Left ventricle myocardium superior (tissue), 1 donor: ENCODE measurements at regions not wholly inside any gene's neighbourhood (a gene's known extent, or its start where the extent isn't known, plus 50 kb on each side); places are given as distances from the start of the nearest gene placed in this dataset. TPM values are rescaled to one million over a fixed set of nuclear protein-coding genes. Genes with fewer than 3 reads are reported as not detected.
A peak's percentile ranks its signal among the peaks of the same experiment; 100 is the strongest.

Experiments used
- ATAC-seq: fragments of 200-7000 bp; cut with Tn5 transposase; one replicate; pipeline ENCODE4 v1.9.1; 2020; ENCODE audit warnings: mild to moderate bottlenecking, moderate library complexity
- DNase-seq: peaks from one replicate; pipeline ENCODE4 v3.0.0-alpha.2; 2020
- intact Hi-C: fragments of 100-400 bp; cut with micrococcal nuclease; formaldehyde crosslinking; loops from one replicate; pipeline ENCODE4 v1.11.0; 2022
- microRNA-seq: library from miRNA; unstranded; fragments of <30 nt; microRNA quantifications from one replicate; pipeline ENCODE4 v1.2.0, GENCODE V29; 2020; ENCODE audit warnings: borderline number of aligned reads
- donor health status: DM: no; HTN: yes; CAD: no; lungs with severe emphysema.

DNA sequence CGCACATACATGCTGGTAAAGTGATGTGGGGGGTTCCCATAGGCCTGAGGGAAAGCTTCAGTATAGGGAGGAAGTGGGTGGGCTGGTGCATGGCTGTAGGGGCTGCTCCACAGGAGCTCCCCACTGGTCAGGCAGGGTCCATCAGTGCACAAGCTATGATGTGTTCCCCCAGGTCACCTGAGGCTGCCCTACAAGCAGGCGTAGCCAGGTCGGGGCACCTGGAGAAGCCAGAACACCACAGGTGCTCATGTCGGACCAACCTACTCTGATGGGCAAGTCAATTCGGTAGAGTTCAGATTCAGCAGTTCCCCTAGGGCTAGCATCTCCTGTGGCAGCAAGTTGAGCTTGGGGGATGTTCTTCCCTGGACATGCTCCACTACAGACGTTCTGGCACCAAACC lies 103.3 kb upstream of the EPHA5 start:
- intact Hi-C loops, result no loop called here
- ATAC-seq (no peak), DNase-seq (peak; percentile 12)

DNA sequence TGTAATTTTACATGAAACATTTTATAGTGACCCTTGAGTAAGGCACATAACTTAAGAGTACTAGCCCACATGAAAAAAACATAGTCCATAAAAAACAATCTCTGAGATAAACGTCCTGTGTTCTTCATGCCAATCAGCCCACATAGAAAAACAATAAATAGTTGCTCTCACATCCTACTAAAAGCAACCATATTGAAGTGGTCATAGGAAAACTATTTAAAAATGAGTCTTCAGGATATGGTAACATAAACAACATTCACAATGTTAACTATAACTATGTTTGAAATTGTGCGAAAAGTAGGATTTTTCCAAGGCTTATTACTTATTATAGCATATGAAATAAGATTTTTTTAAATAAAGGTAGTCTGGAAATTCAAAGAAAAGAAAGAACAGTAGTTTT lies 77.1 kb upstream of the EPHA5 start:
- intact Hi-C loops, result no loop called here
- DNase-seq, result no peak
- ATAC-seq, result no peak

DNA sequence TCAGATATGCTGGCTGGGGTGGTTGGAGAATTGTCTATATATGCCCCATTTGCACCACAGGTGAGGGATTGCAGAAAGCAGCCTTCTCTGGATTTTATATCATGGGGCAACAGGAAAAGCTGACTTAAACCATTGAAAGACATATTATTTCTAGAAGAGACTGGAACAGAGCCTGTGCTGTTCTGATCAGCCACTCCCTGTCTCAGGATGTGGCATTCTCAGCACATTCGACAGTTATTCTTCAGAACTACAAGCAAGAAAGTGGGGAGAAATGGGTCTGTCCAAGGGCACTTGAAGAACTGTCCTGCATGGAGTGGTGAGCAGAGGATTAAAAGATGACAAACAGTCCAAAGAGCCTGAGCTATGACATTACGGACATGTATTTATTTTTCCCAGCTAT lies 67.8 kb upstream of the EPHA5 start:
- no peak for DNase-seq
- ATAC-seq, result no peak
- intact Hi-C loops, result no loop called here

DNA sequence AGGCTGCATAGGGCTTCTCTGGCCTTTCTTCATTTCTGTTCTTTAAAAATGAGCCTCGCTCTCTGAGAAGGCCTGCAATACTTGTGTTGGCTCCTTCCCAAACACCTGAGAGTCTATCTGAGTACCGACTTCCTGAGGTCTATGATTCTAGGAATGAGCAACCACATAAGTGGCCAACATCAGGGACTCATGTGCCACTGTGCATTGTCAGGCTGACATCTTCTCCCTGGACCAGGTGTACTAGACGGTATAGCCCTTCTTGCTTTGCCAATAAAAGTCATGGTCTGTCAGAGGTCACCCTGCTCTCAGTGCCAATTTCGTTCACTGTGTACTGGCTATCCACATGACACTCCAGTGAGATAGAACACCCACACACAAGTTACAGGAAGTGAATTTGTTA lies 67.4 kb upstream of the EPHA5 start:
- DNase-seq (no peak), ATAC-seq (no peak)
- intact Hi-C loops, result no loop called here

DNA sequence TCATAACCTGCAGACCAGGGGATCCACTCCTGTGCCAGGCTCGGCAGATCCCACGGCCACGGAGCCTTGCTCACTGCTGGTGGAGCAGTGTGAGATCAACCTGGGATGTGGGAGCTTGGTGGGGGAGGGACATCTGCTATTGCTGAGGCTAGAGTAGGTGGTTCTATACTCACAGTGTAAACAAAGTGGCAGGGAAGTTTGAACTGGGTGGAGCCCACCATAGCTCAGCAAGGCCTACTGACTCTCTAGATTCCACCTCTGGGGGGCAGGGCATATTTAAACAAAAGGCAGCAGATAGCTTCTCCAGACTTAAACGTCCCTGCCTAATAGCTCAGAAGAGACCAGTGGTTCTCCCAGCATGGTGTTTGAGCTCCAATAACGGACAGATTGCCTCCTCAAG lies 54.7 kb upstream of the EPHA5 start:
- no peak for ATAC-seq
- DNase-seq, result no peak
- intact Hi-C loops, result no loop called here

Small RNA genes lying in the stretch of these regions (microRNA-seq; reads per million reads assigned to microRNA genes)
- gene MIR1269A, result not detected
